GM23248 (cell line): ENCODE measurements at regions not wholly inside any gene's neighbourhood (a gene's known extent, or its start where the extent isn't known, plus 50 kb on each side); places are given as distances from the start of the nearest gene placed in this dataset.

ENCODE experiments used
- DNase-seq: peaks from one replicate; pipeline ENCODE4 v3.0.0-alpha.2; 2015
- H2AFZ ChIP-seq: fragments of 200-600 bp; sonication (generic); 2 replicates; pipeline ENCODE4 v1.6.1; 2016; ENCODE audit warnings: antibody characterized with exemption
- H3F3A ChIP-seq: fragments of 200-600 bp; sonication (generic); 2 replicates; pipeline ENCODE4 v1.6.1; 2016; ENCODE audit warnings: mild to moderate bottlenecking, antibody characterized with exemption, mixed run types; ENCODE audit not compliant: insufficient read depth
- H3K27ac ChIP-seq: fragments of 200-600 bp; sonication (generic); 2 replicates; pipeline ENCODE4 v1.5.1; 2016; ENCODE audit warnings: mild to moderate bottlenecking
- H3K27me3 ChIP-seq: fragments of 200-600 bp; sonication (generic); replicated peaks from 2 replicates; pipeline ENCODE4 v1.6.1; 2016; ENCODE audit warnings: mild to moderate bottlenecking; ENCODE audit not compliant: insufficient read depth
- H3K36me3 ChIP-seq: fragments of 200-600 bp; sonication (generic); 2 replicates; pipeline ENCODE4 v1.6.1; 2016; ENCODE audit warnings: low read depth, mild to moderate bottlenecking
- H3K4me1 ChIP-seq: fragments of 200-600 bp; sonication (generic); 2 replicates; pipeline ENCODE4 v1.6.1; 2016; ENCODE audit warnings: mild to moderate bottlenecking; ENCODE audit not compliant: insufficient read depth
- H3K4me2 ChIP-seq: fragments of 200-600 bp; sonication (generic); one replicate; pipeline ENCODE4 v1.6.1; 2016; ENCODE audit warnings: mild to moderate bottlenecking; ENCODE audit not compliant: unreplicated experiment
- H3K4me3 ChIP-seq: fragments of 200-600 bp; sonication (generic); 2 replicates; pipeline ENCODE4 v1.5.1; 2016; ENCODE audit warnings: mild to moderate bottlenecking
- H3K79me2 ChIP-seq: fragments of 200-600 bp; sonication (generic); 2 replicates; pipeline ENCODE4 v1.6.1; 2016; ENCODE audit warnings: mild to moderate bottlenecking; ENCODE audit not compliant: insufficient read depth
- H3K9ac ChIP-seq: fragments of 200-600 bp; sonication (generic); 2 replicates; pipeline ENCODE4 v1.6.1; 2016; ENCODE audit warnings: mild to moderate bottlenecking
- H3K9me2 ChIP-seq: fragments of 200-600 bp; sonication (generic); 2 replicates; pipeline ENCODE4 v1.6.1; 2016; ENCODE audit warnings: mixed run types, mild to moderate bottlenecking, moderate library complexity; ENCODE audit not compliant: insufficient read depth
- H3K9me3 ChIP-seq: fragments of 200-600 bp; sonication (generic); one replicate; pipeline ENCODE4 v1.6.1; 2017; ENCODE audit warnings: low read depth
- H4K20me1 ChIP-seq: fragments of 200-600 bp; sonication (generic); 2 replicates; pipeline ENCODE4 v1.6.0; 2016; ENCODE audit not compliant: insufficient read depth
- EZH2 ChIP-seq: fragments of 200-600 bp; sonication (generic); IDR thresholded peaks from 2 replicates; pipeline ENCODE4 v1.6.1; 2018; ENCODE audit warnings: antibody characterized with exemption, mild to moderate bottlenecking; ENCODE audit not compliant: insufficient read depth, poor library complexity, severe bottlenecking
- EZH2phosphoT487 ChIP-seq: fragments of 200-600 bp; sonication (generic); IDR thresholded peaks from 2 replicates; pipeline ENCODE4 v1.6.1; 2018; ENCODE audit warnings: antibody characterized with exemption, moderate library complexity, mild to moderate bottlenecking, low read depth; ENCODE audit not compliant: insufficient read depth
- WGBS, 2 experiments: methylation state at CpG; one replicate each; pipeline ENCODE4 v1.1.6; 2015 to 2017; ENCODE audit warnings: low lambda C conversion rate in 2 of 2, low coverage in 1 of 2; ENCODE audit errors: missing lambda C conversion rate in 2 of 2; 5-methylcytosine and 5-hydroxymethylcytosine counted together
- in situ Hi-C: fragments of 300-500 bp; cut with MboI; formaldehyde crosslinking; loops from 2 replicates; pipeline ENCODE4 v1.15.0; 2020

DNA sequence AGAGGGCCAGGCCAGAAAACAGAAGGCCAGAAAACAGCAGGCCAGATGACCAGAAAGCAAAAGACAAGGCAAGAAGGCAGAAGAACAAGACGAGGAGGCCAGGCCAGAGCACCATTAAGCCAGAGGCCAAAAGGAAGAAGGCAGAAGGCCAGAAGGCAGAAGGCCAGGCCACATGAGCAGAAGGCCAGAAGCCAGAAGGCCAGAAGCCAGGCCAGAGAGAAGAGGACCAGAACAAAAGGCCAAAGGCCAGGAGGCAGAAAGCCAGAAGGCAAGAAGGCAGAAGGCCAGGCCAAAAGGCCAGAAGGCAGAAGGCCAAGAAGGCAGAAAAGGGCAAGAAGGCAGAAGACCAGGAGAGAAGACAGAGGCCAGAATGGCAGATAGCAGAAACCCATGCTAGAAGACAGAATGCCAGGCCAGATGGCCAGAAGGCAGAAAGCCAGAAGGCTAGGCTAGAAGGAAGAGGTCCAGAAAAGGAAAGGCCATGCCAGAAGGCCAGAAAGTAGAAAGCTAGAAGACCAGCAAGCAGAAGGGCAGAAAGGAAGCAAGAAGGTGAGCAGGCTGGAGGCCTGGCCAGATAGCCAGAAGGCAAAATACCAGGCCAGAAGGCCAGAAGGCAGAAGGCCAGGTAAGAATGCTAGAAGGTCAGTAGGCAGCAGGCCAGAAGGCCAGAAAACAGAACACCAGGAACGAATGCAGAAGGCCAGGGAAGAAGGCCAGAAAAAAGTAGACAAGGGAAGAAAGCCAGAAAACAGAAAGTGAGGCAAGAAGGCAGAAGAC, 187.6 kb downstream of the TUBA3C start:
- Histone ChIP-seq H3K4me1 (no peaks in the 10 kb centered on the region), H3K9ac (no peak overlapping the region), H3K4me2 (no peak overlapping the region), H2AFZ (no peak overlapping the region), H3K4me3 (no peak overlapping the region), H4K20me1 (no peaks in the 10 kb centered on the region), H3F3A (no peaks in the 10 kb centered on the region), H3K36me3 (no peaks in the 10 kb centered on the region), H3K27me3 (no peaks in the 10 kb centered on the region), H3K79me2 (no peaks in the 10 kb centered on the region), H3K9me2 (no peaks in the 10 kb centered on the region), H3K27ac (no peak overlapping the region), H3K9me3 (no peaks in the 10 kb centered on the region)
- TF ChIP-seq EZH2: no peak
- TF ChIP-seq EZH2phosphoT487: no peak
- WGBS, 2 experiments: 0% methylated on average over 2 of the region's 2 CpGs
- no peak for DNase-seq
- in situ Hi-C loops: no loop called here

DNA sequence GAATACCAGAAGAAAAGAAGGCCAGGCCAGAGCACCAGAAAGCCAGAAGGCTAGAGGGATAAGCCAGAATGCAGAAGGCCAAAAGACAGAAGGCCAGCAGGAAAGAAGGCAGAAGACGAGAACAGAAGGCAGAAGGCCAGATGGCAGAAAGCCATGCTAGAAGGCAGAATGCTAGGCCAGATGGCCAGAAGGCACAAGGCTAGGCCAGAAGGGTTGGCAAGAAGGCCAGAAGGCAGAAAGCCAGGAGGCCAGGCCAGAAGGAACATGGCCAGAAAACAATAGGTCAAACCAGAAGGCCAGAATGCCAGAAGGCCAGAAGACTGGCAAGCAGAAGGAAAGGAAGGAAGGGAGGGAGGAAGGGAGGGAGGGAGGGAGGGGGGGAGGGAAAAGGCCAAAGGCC, 188.8 kb downstream of the TUBA3C start:
- no peak for DNase-seq
- in situ Hi-C loops: no loop called here
- H3K36me3 ChIP-seq: no peaks in the 10 kb centered on the region
- H3K4me1 ChIP-seq: no peaks in the 10 kb centered on the region
- H3K4me3 ChIP-seq: no peak overlapping the region
- H3K9ac ChIP-seq: no peak overlapping the region
- no peaks in the 10 kb centered on the region for H4K20me1 ChIP-seq
- no peaks in the 10 kb centered on the region for H3K79me2 ChIP-seq
- H3K4me2 ChIP-seq: no peak overlapping the region
- H3K9me3 ChIP-seq: no peaks in the 10 kb centered on the region
- H3K27me3 ChIP-seq: no peaks in the 10 kb centered on the region
- no peaks in the 10 kb centered on the region for H3K9me2 ChIP-seq
- H3F3A ChIP-seq: no peaks in the 10 kb centered on the region
- no peak overlapping the region for H3K27ac ChIP-seq
- no peak overlapping the region for H2AFZ ChIP-seq
- WGBS, 2 experiments: 0% methylated on average over 1 of the region's 1 CpG
- TF ChIP-seq EZH2: no peak
- no peak for TF ChIP-seq EZH2phosphoT487

DNA sequence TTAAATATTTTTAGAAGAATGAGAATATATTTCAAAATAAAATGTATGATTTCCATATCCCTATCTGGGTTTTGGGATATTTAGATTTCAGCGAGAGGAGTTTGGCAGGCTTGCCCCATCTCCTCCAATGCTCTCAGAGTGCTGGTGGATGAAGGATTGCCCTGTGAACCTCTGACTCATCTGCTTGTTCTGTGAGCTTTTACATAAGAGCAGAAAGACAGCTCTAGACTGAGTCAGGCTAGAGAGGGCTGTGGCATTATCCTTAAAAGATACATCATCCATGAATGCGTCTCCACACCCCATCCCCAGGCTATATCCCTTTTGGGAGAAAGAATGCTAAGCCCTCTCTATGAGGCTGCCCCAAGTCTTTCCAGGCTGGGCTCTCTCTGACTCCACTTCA, 190.6 kb downstream of the TUBA3C start:
- no peaks in the 10 kb centered on the region for H3F3A ChIP-seq
- no peaks in the 10 kb centered on the region for H3K27me3 ChIP-seq
- H4K20me1 ChIP-seq: no peaks in the 10 kb centered on the region
- no peaks in the 10 kb centered on the region for H3K36me3 ChIP-seq
- no peak overlapping the region for H3K27ac ChIP-seq
- no peak overlapping the region for H3K9ac ChIP-seq
- H3K9me2 ChIP-seq: no peaks in the 10 kb centered on the region
- 29 to 40% methylated on average over 2 of the region's 2 CpGs for WGBS, 2 experiments
- no peaks in the 10 kb centered on the region for H3K79me2 ChIP-seq
- no peaks in the 10 kb centered on the region for H3K4me1 ChIP-seq
- TF ChIP-seq EZH2phosphoT487: no peak
- no peak for TF ChIP-seq EZH2
- in situ Hi-C loops: no loop called here
- no peak for DNase-seq
- H3K4me3 ChIP-seq: no peak overlapping the region
- H3K9me3 ChIP-seq: no peaks in the 10 kb centered on the region
- no peak overlapping the region for H3K4me2 ChIP-seq
- no peak overlapping the region for H2AFZ ChIP-seq

DNA sequence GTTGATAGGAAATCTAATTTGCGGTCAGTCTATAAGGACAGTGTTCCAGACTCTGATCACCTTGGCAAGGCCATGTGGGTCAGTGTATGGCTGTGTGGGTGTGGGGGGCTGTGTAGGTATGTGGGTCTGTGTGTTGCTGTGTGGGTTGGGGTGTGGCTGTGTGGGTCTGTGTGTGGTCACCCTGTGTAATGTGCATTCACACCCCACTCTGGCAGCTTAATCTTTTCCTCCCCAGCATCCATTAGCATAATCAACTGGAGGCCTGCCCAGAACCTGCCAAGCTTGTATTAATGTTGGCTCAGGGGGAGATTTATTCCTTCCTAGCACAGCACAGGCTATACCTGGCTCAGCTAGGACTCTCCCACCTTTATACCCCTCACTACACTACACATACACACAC, 203.2 kb downstream of the TUBA3C start:
- TF ChIP-seq EZH2phosphoT487 (no peak), EZH2 (no peak)
- H3K9ac ChIP-seq: no peak overlapping the region
- no peaks in the 10 kb centered on the region for H3K4me1 ChIP-seq
- no peaks in the 10 kb centered on the region for H3K9me2 ChIP-seq
- in situ Hi-C loops: no loop called here
- DNase-seq: no peak
- no peaks in the 10 kb centered on the region for H3K36me3 ChIP-seq
- H3K4me2 ChIP-seq: no peak overlapping the region
- H3K27me3 ChIP-seq: no peaks in the 10 kb centered on the region
- no peak overlapping the region for H3K27ac ChIP-seq
- H3K79me2 ChIP-seq: no peaks in the 10 kb centered on the region
- H3K9me3 ChIP-seq: no peaks in the 10 kb centered on the region
- WGBS, 2 experiments: 76 to 81% methylated on average over 1 of the region's 1 CpG
- H2AFZ ChIP-seq: no peak overlapping the region
- H4K20me1 ChIP-seq: no peaks in the 10 kb centered on the region
- H3F3A ChIP-seq: no peaks in the 10 kb centered on the region
- H3K4me3 ChIP-seq: no peak overlapping the region
